Trophoblast cell (in vitro differentiated cells and primary cell): ENCODE measurements at regions not wholly inside any gene's neighbourhood (a gene's known extent, or its start where the extent isn't known, plus 50 kb on each side); places are given as distances from the start of the nearest gene placed in this dataset.

ENCODE experiments used
- DNase-seq, 2 donors: peaks; one replicate each; pipeline ENCODE4 v3.0.0-alpha.2; 2016
- H2AFZ ChIP-seq: 2 replicates; pipeline ENCODE4 v1.6.1; 2013; ENCODE audit warnings: low read length, moderate library complexity, mild to moderate bottlenecking; ENCODE audit not compliant: insufficient read depth, poor library complexity
- H2AK5ac ChIP-seq: 2 replicates; pipeline ENCODE4 v1.6.1; 2013; ENCODE audit warnings: mild to moderate bottlenecking, low read length
- H2BK120ac ChIP-seq: 2 replicates; pipeline ENCODE4 v1.6.1; 2013; ENCODE audit warnings: low read length, mild to moderate bottlenecking, moderate library complexity; ENCODE audit not compliant: insufficient read depth, poor library complexity
- H2BK12ac ChIP-seq: 2 replicates; pipeline ENCODE4 v1.6.1; 2013; ENCODE audit warnings: mild to moderate bottlenecking, low read length, moderate library complexity
- H2BK5ac ChIP-seq: 2 replicates; pipeline ENCODE4 v1.6.1; 2013; ENCODE audit warnings: low read length, low read depth, moderate library complexity, mild to moderate bottlenecking; ENCODE audit not compliant: poor library complexity
- H3K14ac ChIP-seq: 2 replicates; pipeline ENCODE4 v1.6.1; 2013; ENCODE audit warnings: mild to moderate bottlenecking, low read length
- H3K18ac ChIP-seq: 2 replicates; pipeline ENCODE4 v1.6.1; 2013; ENCODE audit warnings: mild to moderate bottlenecking, low read length
- H3K23ac ChIP-seq: 2 replicates; pipeline ENCODE4 v1.6.1; 2013; ENCODE audit warnings: low read length
- H3K27ac ChIP-seq: 2 replicates; pipeline ENCODE4 v1.5.1; 2013; ENCODE audit warnings: low read depth, mild to moderate bottlenecking, inconsistent platforms, low read length, moderate library complexity
- H3K27me3 ChIP-seq: 2 replicates; pipeline ENCODE4 v1.6.1; 2013; ENCODE audit warnings: inconsistent platforms, mild to moderate bottlenecking, low read length, moderate library complexity; ENCODE audit not compliant: insufficient read depth
- H3K36me3 ChIP-seq, 2 experiments: 1 replicate in 1 of 2; 2 replicates in 1 of 2; pipeline ENCODE4 v1.6.1; 2013; ENCODE audit warnings: low read length in 2 of 2, mild to moderate bottlenecking in 2 of 2, moderate library complexity in 1 of 2; ENCODE audit not compliant: insufficient read depth in 2 of 2, control insufficient read depth in 1 of 2
- H3K4ac ChIP-seq: 2 replicates; pipeline ENCODE4 v1.6.1; 2013; ENCODE audit warnings: low read depth, mild to moderate bottlenecking, low read length, moderate library complexity
- H3K4me1 ChIP-seq, 2 experiments: 1 replicate in 1 of 2; 2 replicates in 1 of 2; pipeline ENCODE4 v1.6.1; 2013; ENCODE audit warnings: low read length in 2 of 2, mild to moderate bottlenecking in 2 of 2, moderate library complexity in 1 of 2; ENCODE audit not compliant: insufficient read depth in 2 of 2, control insufficient read depth in 1 of 2
- H3K4me2 ChIP-seq: 2 replicates; pipeline ENCODE4 v1.6.1; 2013; ENCODE audit warnings: inconsistent platforms, mild to moderate bottlenecking, low read length, moderate library complexity
- H3K4me3 ChIP-seq: 2 replicates; pipeline ENCODE4 v1.5.1; 2013; ENCODE audit warnings: mild to moderate bottlenecking, low read depth, low read length, inconsistent platforms
- H3K79me1 ChIP-seq: one replicate; pipeline ENCODE4 v1.6.1; 2013; ENCODE audit warnings: low read length
- H3K79me2 ChIP-seq: 2 replicates; pipeline ENCODE4 v1.6.1; 2013; ENCODE audit warnings: low read length, mild to moderate bottlenecking; ENCODE audit not compliant: control insufficient read depth, insufficient read depth, poor library complexity
- H3K9ac ChIP-seq: 2 replicates; pipeline ENCODE4 v1.6.1; 2013; ENCODE audit warnings: mild to moderate bottlenecking, low read length
- H3K9me3 ChIP-seq: 2 replicates; pipeline ENCODE4 v1.6.1; 2013; ENCODE audit warnings: low read depth, mild to moderate bottlenecking, control low read depth, inconsistent platforms, low read length; ENCODE audit not compliant: insufficient read depth
- H4K12ac ChIP-seq: 2 replicates; pipeline ENCODE4 v1.6.1; 2013; ENCODE audit warnings: low read depth, mild to moderate bottlenecking, low read length, moderate library complexity
- H4K8ac ChIP-seq: 2 replicates; pipeline ENCODE4 v1.6.1; 2013; ENCODE audit warnings: low read depth, mild to moderate bottlenecking, low read length, moderate library complexity
- H4K91ac ChIP-seq: one replicate; pipeline ENCODE4 v1.6.1; 2013; ENCODE audit warnings: low read depth, mild to moderate bottlenecking, low read length, moderate library complexity
- WGBS: extraction: QIAGEN DNeasy Blood & Tissue Kit; methylation state at CpG from one replicate; pipeline ENCODE4 v1.1.7; 2013; ENCODE audit warnings: missing lambda C conversion rate; ENCODE audit not compliant: insufficient read length, insufficient coverage; ENCODE audit errors: extremely low coverage; 5-methylcytosine and 5-hydroxymethylcytosine counted together

DNA sequence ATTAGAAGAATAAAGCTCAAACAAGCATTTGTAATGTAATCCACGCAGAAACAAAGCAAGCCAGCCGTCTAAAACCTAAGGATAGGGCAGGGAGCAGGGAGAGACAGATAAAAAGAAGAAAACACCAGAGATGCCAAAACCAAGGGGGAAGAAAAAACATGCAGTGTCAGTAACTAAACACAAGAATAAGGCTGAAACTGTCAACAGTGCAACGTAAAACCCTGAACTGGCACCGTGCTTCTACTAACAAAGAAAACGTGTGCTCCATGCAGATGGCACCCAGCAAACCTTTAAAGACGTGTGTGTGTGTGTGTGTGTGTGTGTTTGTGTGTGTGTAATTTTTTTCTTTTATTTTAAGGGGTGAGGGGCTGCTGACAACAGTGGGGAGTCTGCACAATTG is 88.4 kb upstream of the TAB2 start:
- Histone ChIP-seq H3K14ac (no peak overlapping the region), H3K79me2 (no peaks in the 10 kb centered on the region), H3K27ac (no peak overlapping the region), H3K36me3 (no peaks in the 10 kb centered on the region), H2BK12ac (no peak overlapping the region), H2BK120ac (no peak overlapping the region), H3K18ac (no peak overlapping the region), H2BK5ac (no peak overlapping the region), H3K27me3 (no peaks in the 10 kb centered on the region), H3K4ac (no peak overlapping the region), H3K4me3 (no peak overlapping the region), H3K23ac (no peak overlapping the region), H3K4me2 (no peak overlapping the region), H4K8ac (no peak overlapping the region), H2AFZ (no peak overlapping the region), H3K9me3 (no peaks in the 10 kb centered on the region), H3K79me1 (peaks cover 4% of the 10 kb centered on the region), H3K9ac (no peak overlapping the region), H4K91ac (no peak overlapping the region), H4K12ac (no peak overlapping the region), H3K4me1 (peaks cover 6 to 7% of the 10 kb centered on the region in 2 experiments), H2AK5ac (no peak overlapping the region)
- no peak for DNase-seq
- WGBS = no CpG with 5 or more reads among the region's 6 CpGs

DNA sequence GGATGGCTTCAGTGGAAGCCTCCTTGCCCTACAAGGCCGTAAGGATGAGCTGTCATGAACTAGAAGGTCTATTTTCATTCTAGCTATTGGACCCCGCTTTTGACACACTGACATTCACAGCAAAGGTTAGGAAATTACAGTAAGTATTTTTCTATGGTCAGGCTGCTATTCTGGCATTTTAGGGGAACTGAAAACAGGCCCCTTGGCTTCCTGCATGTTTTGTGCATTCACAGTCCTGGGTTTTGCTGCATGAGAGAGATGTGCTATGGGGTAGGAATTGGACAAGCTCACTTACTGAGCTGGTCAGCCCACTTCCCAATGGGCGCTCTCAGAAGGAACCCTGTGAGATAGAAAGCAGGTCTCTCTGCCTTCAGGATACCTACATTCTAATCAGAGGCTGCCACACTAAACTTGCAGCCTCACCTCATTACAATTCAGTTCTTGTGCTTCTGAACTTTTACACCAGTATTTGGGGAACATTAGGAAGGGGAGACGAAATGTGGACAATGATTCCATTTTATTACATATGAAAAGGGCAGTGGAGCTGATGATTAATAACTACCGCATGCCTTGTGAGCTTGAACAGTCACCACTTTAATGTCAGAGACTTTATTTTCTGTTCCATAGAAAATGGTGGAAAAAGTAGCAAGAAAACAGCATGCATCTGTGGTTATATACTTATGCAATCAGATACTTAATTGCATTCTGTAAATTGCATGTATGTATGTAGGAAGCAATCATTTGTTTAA is 86.6 kb upstream of the TAB2 start:
- DNase-seq = no peak
- H2AK5ac ChIP-seq = no peak overlapping the region
- no peak overlapping the region for H3K27ac ChIP-seq
- H2BK120ac ChIP-seq = no peak overlapping the region
- H3K79me2 ChIP-seq = no peaks in the 10 kb centered on the region
- H3K9me3 ChIP-seq = no peaks in the 10 kb centered on the region
- H3K36me3 ChIP-seq = no peaks in the 10 kb centered on the region
- no peak overlapping the region for H3K18ac ChIP-seq
- H3K27me3 ChIP-seq = no peaks in the 10 kb centered on the region
- WGBS = no CpG with 5 or more reads among the region's 5 CpGs
- no peak overlapping the region for H4K12ac ChIP-seq
- H2BK12ac ChIP-seq = no peak overlapping the region
- H3K4me2 ChIP-seq = no peak overlapping the region
- no peak overlapping the region for H3K4ac ChIP-seq
- H4K91ac ChIP-seq = no peak overlapping the region
- peaks cover 10 to 12% of the 10 kb centered on the region in 2 experiments for H3K4me1 ChIP-seq
- no peak overlapping the region for H3K4me3 ChIP-seq
- H3K23ac ChIP-seq = no peak overlapping the region
- peaks cover 7% of the 10 kb centered on the region for H3K79me1 ChIP-seq
- no peak overlapping the region for H2AFZ ChIP-seq
- H3K9ac ChIP-seq = no peak overlapping the region
- no peak overlapping the region for H2BK5ac ChIP-seq
- no peak overlapping the region for H4K8ac ChIP-seq
- no peak overlapping the region for H3K14ac ChIP-seq

DNA sequence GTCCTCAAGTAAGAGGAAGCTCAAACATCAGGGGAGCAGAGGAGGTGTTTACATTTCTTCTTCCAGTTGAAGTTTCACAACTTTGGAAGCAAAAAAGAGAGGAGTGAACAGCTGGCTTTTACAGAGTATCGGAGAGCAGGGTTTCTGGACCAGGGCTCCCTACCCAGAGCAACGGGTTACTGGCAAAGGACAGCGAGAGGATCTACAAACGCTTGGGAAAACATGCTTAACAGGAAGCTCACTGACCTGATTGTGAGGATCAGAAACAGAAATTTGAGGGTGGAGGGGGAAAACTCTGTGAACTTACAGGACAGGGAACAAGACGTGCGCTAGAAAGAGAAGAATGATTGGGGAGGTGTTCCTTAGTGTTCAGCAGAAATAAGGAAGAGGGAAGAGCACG is 85.7 kb upstream of the TAB2 start:
- no peak overlapping the region for H3K27ac ChIP-seq
- H3K4me1 ChIP-seq = peaks cover 10 to 12% of the 10 kb centered on the region in 2 experiments
- no peak overlapping the region for H3K18ac ChIP-seq
- H3K9ac ChIP-seq = no peak overlapping the region
- H3K4ac ChIP-seq = no peak overlapping the region
- H3K79me1 ChIP-seq = peaks cover 7% of the 10 kb centered on the region
- H3K23ac ChIP-seq = no peak overlapping the region
- no peaks in the 10 kb centered on the region for H3K27me3 ChIP-seq
- no peak overlapping the region for H2AK5ac ChIP-seq
- H4K12ac ChIP-seq = no peak overlapping the region
- H3K4me3 ChIP-seq = no peak overlapping the region
- no CpG with 5 or more reads among the region's 7 CpGs for WGBS
- no peak overlapping the region for H4K91ac ChIP-seq
- H2BK5ac ChIP-seq = no peak overlapping the region
- no peak for DNase-seq
- H3K4me2 ChIP-seq = no peak overlapping the region
- H2BK12ac ChIP-seq = peak overlapping the region; percentile 76
- H3K14ac ChIP-seq = no peak overlapping the region
- peak overlapping the region; percentile 20 for H2BK120ac ChIP-seq
- H3K36me3 ChIP-seq = no peaks in the 10 kb centered on the region
- no peak overlapping the region for H4K8ac ChIP-seq
- H3K9me3 ChIP-seq = no peaks in the 10 kb centered on the region
- no peaks in the 10 kb centered on the region for H3K79me2 ChIP-seq
- H2AFZ ChIP-seq = no peak overlapping the region

DNA sequence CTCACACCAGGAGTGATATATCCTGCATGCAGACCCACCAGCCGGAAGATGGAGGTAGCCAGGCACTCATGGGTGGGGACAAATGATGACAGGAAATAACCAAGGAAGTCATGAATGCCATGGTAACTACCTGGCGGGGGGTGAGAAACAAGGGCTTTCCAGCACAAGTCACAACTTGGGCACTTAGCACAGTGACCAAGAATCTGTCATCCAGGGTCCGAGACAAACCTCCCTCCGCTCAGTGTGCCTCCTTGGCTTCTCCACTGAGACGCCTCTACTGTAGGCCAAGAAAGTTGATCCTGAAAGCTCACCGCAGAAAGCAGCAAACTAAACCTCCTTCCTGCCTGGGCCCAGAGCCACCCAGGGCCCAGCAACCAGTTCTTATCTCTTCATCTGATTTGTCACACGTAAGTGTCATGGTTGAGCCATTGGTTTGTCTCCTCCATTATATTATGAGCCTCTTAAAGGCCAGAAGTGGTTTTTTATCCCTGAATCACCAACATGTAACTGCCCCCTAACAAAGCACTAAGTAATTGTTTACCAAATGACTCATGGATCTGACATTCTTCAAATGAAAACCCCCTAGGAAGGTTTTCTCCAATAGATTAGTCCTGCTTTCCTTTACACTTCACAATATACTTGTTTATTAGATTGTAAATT is 84.3 kb upstream of the TAB2 start:
- Histone ChIP-seq H3K4me2 (no peak overlapping the region), H3K27ac (peak overlapping the region; percentile 38), H3K4me1 (peaks cover 10 to 12% of the 10 kb centered on the region in 2 experiments), H3K4ac (no peak overlapping the region), H4K91ac (peak overlapping the region; percentile 41), H2BK5ac (peak overlapping the region; percentile 28), H4K12ac (no peak overlapping the region), H3K79me1 (peaks cover 7% of the 10 kb centered on the region), H2BK120ac (peak overlapping the region; percentile 8), H3K14ac (peak overlapping the region; percentile 50), H3K27me3 (no peaks in the 10 kb centered on the region), H3K9me3 (no peaks in the 10 kb centered on the region), H2AK5ac (peak overlapping the region; percentile 71), H3K4me3 (no peak overlapping the region), H4K8ac (peak overlapping the region; percentile 50), H2AFZ (no peak overlapping the region), H3K36me3 (no peaks in the 10 kb centered on the region), H3K18ac (peak overlapping the region; percentile 34), H3K79me2 (no peaks in the 10 kb centered on the region), H3K23ac (no peak overlapping the region), H3K9ac (no peak overlapping the region), H2BK12ac (peak overlapping the region; percentile 55)
- no CpG with 5 or more reads among the region's 7 CpGs for WGBS
- no peak for DNase-seq
